IMR-90 (cell line): ENCODE measurements at regions not wholly inside any gene's neighbourhood (a gene's known extent, or its start where the extent isn't known, plus 50 kb on each side); places are given as distances from the start of the nearest gene placed in this dataset.

ENCODE experiments used
- ATAC-seq: fragments of 200-7000 bp; cut with Tn5 transposase; 2 replicates; pipeline ENCODE4 v1.9.1; 2020; ENCODE audit warnings: low read depth, mild to moderate bottlenecking, moderate library complexity
- BruUV-seq: library from RNA; stranded (reverse); fragments of 400-500 nt; replicated peaks from 2 replicates; lab custom pipeline; 2021; lab: Mats Ljungman, UMichigan
- CTCF ChIA-PET: fragments of 300-600 bp; formaldehyde crosslinking; extraction: SDS; loops from one replicate; lab custom pipeline; 2021; ENCODE audit warnings: antibody characterized with exemption; lab: Yijun Ruan, JAX
- POLR2A ChIA-PET: fragments of 300-600 bp; sonication (Branson Sonifier 250); formaldehyde crosslinking; loops from one replicate; lab custom pipeline; 2022; ENCODE audit warnings: antibody characterized with exemption; ENCODE audit not compliant: unreplicated experiment; lab: Charles Lee
- DNase-seq: peaks from one replicate; pipeline ENCODE4 v3.0.0; 2013
- H2AFZ ChIP-seq: replicated peaks from 2 replicates; pipeline ENCODE3; 2013; ENCODE audit warnings: low read length, mild to moderate bottlenecking; ENCODE audit not compliant: poor library complexity
- H2AK5ac ChIP-seq: 2 replicates; pipeline ENCODE4 v1.6.1; 2013; ENCODE audit warnings: low read depth, low read length, inconsistent platforms
- H2AK9ac ChIP-seq: replicated peaks from 2 replicates; pipeline ENCODE3; 2013; ENCODE audit warnings: mild to moderate bottlenecking, low read depth, low read length, moderate library complexity; ENCODE audit not compliant: poor library complexity
- H2BK120ac ChIP-seq: 2 replicates; pipeline ENCODE4 v1.6.1; 2013; ENCODE audit warnings: low read depth, low read length, inconsistent platforms
- H2BK15ac ChIP-seq: 3 replicates; pipeline ENCODE4 v1.6.1; 2013; ENCODE audit warnings: low read depth, low read length, inconsistent platforms
- H2BK20ac ChIP-seq: 2 replicates; pipeline ENCODE4 v1.6.1; 2013; ENCODE audit warnings: low read depth, mild to moderate bottlenecking, inconsistent platforms, low read length, moderate library complexity
- H2BK5ac ChIP-seq: 2 replicates; pipeline ENCODE4 v1.6.1; 2013; ENCODE audit warnings: mild to moderate bottlenecking, low read depth, low read length, inconsistent platforms; ENCODE audit not compliant: poor library complexity, severe bottlenecking
- H3K14ac ChIP-seq: replicated peaks from 2 replicates; pipeline ENCODE4 v1.6.1; 2013; ENCODE audit warnings: low read depth, low read length, inconsistent platforms
- H3K18ac ChIP-seq: 2 replicates; pipeline ENCODE4 v1.6.1; 2013; ENCODE audit warnings: low read depth, low read length, control low read depth
- H3K23ac ChIP-seq: 2 replicates; pipeline ENCODE4 v1.6.1; 2013; ENCODE audit warnings: low read depth, low read length, inconsistent platforms
- H3K27ac ChIP-seq: 2 replicates; pipeline ENCODE4 v1.5.1; 2013; ENCODE audit warnings: mild to moderate bottlenecking, control low read depth, low read length; ENCODE audit not compliant: insufficient read depth
- H3K27me3 ChIP-seq: 2 replicates; pipeline ENCODE4 v1.6.1; 2013; ENCODE audit warnings: low read length; ENCODE audit not compliant: control insufficient read depth, insufficient read depth
- H3K36me3 ChIP-seq: 2 replicates; pipeline ENCODE4 v1.6.1; 2013; ENCODE audit warnings: low read length, mixed read lengths; ENCODE audit not compliant: control insufficient read depth, insufficient read depth
- H3K4ac ChIP-seq: 2 replicates; pipeline ENCODE4 v1.6.1; 2013; ENCODE audit warnings: low read depth, low read length, inconsistent platforms
- H3K4me1 ChIP-seq: 2 replicates; pipeline ENCODE4 v1.6.1; 2013; ENCODE audit warnings: low read length, mixed read lengths; ENCODE audit not compliant: control insufficient read depth, insufficient read depth
- H3K4me2 ChIP-seq: 2 replicates; pipeline ENCODE4 v1.6.1; 2013; ENCODE audit warnings: low read depth, mild to moderate bottlenecking, control low read depth, low read length, moderate library complexity
- H3K4me3 ChIP-seq: 2 replicates; pipeline ENCODE4 v1.5.1; 2013; ENCODE audit warnings: low read depth, mild to moderate bottlenecking, control low read depth, low read length, moderate library complexity; ENCODE audit not compliant: insufficient read depth
- H3K56ac ChIP-seq: 2 replicates; pipeline ENCODE4 v1.6.1; 2013; ENCODE audit warnings: low read length, inconsistent platforms; ENCODE audit not compliant: insufficient read depth; ENCODE audit errors: extremely low read depth
- H3K79me1 ChIP-seq, 2 experiments: 2 replicates each; pipeline ENCODE4 v1.6.1; 2013; ENCODE audit warnings: low read length in 2 of 2, inconsistent platforms in 1 of 2, low read depth in 1 of 2
- H3K9ac ChIP-seq: 2 replicates; pipeline ENCODE4 v1.6.1; 2013; ENCODE audit warnings: low read depth, low read length, control low read depth
- H3K9me1 ChIP-seq: 2 replicates; pipeline ENCODE4 v1.6.1; 2013; ENCODE audit warnings: low read length, inconsistent platforms; ENCODE audit not compliant: insufficient read depth
- H3K9me3 ChIP-seq: 2 replicates; pipeline ENCODE4 v1.6.1; 2013; ENCODE audit warnings: low read length; ENCODE audit not compliant: control insufficient read depth, insufficient read depth
- H4K20me1 ChIP-seq: 2 replicates; pipeline ENCODE4 v1.6.1; 2013; ENCODE audit warnings: low read length, inconsistent platforms; ENCODE audit not compliant: insufficient read depth
- H4K5ac ChIP-seq: 2 replicates; pipeline ENCODE4 v1.6.1; 2013; ENCODE audit warnings: mild to moderate bottlenecking, low read depth, low read length, control low read depth
- H4K8ac ChIP-seq, 2 experiments: 2 replicates each; pipeline ENCODE4 v1.6.1; 2013; ENCODE audit warnings: low read depth in 2 of 2, low read length in 2 of 2, control low read depth in 1 of 2, inconsistent platforms in 1 of 2
- H4K91ac ChIP-seq: 2 replicates; pipeline ENCODE4 v1.6.1; 2013; ENCODE audit warnings: low read depth, low read length, inconsistent platforms; ENCODE audit not compliant: insufficient read depth
- RFX5 ChIP-seq: IDR thresholded peaks from 2 replicates; pipeline ENCODE4 v1.8.0; 2012; ENCODE audit warnings: low read depth, mild to moderate bottlenecking, low read length, moderate library complexity
- WGBS, 2 experiments: methylation state at CpG; one replicate each; pipeline versions ENCODE4 v1.1.5 to v1.1.7; 2013; ENCODE audit warnings: missing lambda C conversion rate in 2 of 2; ENCODE audit not compliant: insufficient read length in 1 of 2; ENCODE audit errors: extremely low coverage in 2 of 2; 5-methylcytosine and 5-hydroxymethylcytosine counted together
- dilution Hi-C: fragments of 300-500 bp; cut with HindIII; formaldehyde crosslinking; loops from one replicate; pipeline ENCODE4 v1.14.3; 2018; ENCODE audit warnings: low sequenced_read_pairs; ENCODE audit not compliant: unreplicated experiment
- in situ Hi-C: fragments of 300-500 bp; cut with MboI; formaldehyde crosslinking; loops from 3 replicates; pipeline ENCODE4 v1.14.3; 2019; ENCODE audit warnings: low sequenced_read_pairs, inconsistent platforms, mixed read lengths
- intact Hi-C: fragments of 100-400 bp; cut with micrococcal nuclease; formaldehyde crosslinking; loops from 2 replicates; pipeline ENCODE4 v1.10.0; 2022

DNA sequence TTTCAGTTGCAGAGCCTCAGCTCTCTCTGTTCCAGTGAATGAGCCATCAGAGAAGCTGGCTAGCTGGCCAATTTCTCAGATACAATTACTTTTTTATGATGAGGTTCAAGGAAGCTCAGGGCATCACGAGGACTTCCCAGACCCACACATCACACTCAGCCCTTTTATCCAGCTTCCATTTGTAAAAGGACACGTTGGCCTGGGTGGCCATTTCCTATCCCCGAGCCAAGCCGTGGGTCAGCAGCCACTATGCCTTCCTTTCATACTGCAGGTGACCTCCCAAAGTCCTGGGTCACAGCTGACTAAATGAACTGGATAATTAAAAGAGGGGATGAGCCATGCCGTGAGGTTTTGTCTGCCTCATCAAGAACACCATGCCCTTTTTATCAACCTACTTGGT is 236.9 kb upstream of the PPARGC1A start:
- no CpG with 5 or more reads among the region's 5 CpGs for WGBS, 2 experiments
- H2AK5ac ChIP-seq, result peak overlapping the region; percentile 54; the same call in 1 of the 2 replicates
- in situ Hi-C loops (no loop called here), dilution Hi-C loops (no loop called here), intact Hi-C loops (no loop called here)
- no peaks in the 10 kb centered on the region for H3K9me3 ChIP-seq
- ChIA-PET CTCF (interaction anchor here (1.1 kb wide), 1 partner anchor 16 kb away, joined by 3 read pairs; no protein-coding TSS in a partner anchor), POLR2A (interaction anchor here (0.5 kb wide), 1 partner anchor 80 kb away, joined by 7 read pairs; no protein-coding TSS in a partner anchor)
- H2AFZ ChIP-seq, result no peak overlapping the region
- H2BK5ac ChIP-seq, result no peak overlapping the region
- no peak overlapping the region for H4K91ac ChIP-seq
- H3K4me2 ChIP-seq, result no peak overlapping the region
- ATAC-seq, result no peak
- peaks cover 3% of the 10 kb centered on the region; the same call in 1 of the 2 replicates for H3K9me1 ChIP-seq
- H2BK20ac ChIP-seq, result no peak overlapping the region
- H4K20me1 ChIP-seq, result no peaks in the 10 kb centered on the region
- no peak overlapping the region for H3K4ac ChIP-seq
- H2BK15ac ChIP-seq, result no peak overlapping the region
- H4K5ac ChIP-seq, result no peak overlapping the region; the same call in 1 of the 2 replicates
- H3K79me1 ChIP-seq, result no peaks in the 10 kb centered on the region
- H3K27me3 ChIP-seq, result no peaks in the 10 kb centered on the region
- H2BK120ac ChIP-seq, result no peak overlapping the region
- BruUV-seq, result no TSS peak
- no peak overlapping the region for H3K4me3 ChIP-seq
- no peak overlapping the region for H3K9ac ChIP-seq
- peaks cover 3% of the 10 kb centered on the region for H3K4me1 ChIP-seq
- no peak for DNase-seq
- 0 out of 2 replicates have a peak overlapping the region, but pooled peaks have one; percentile 23 for H3K18ac ChIP-seq
- H4K8ac ChIP-seq, result no peak overlapping the region
- H3K36me3 ChIP-seq, result no peaks in the 10 kb centered on the region
- no peak for TF ChIP-seq RFX5
- no peak overlapping the region for H3K14ac ChIP-seq
- no peak overlapping the region for H3K56ac ChIP-seq
- no peak overlapping the region for H2AK9ac ChIP-seq
- no peak overlapping the region for H3K23ac ChIP-seq
- no peak overlapping the region for H3K27ac ChIP-seq
